GM12873 (cell line): ENCODE measurements at regions not wholly inside any gene's neighbourhood (a gene's known extent, or its start where the extent isn't known, plus 50 kb on each side); places are given as distances from the start of the nearest gene placed in this dataset.

Source experiments
- TF ChIP-seq, protein P1 (sequence below): IDR thresholded peaks from 2 replicates; pipeline ENCODE4 v1.5.1; 2012; ENCODE audit warnings: low read depth, mild to moderate bottlenecking, moderate library complexity, low read length, control low read depth; ENCODE audit not compliant: insufficient read depth; ENCODE audit errors: missing control alignments

DNA sequence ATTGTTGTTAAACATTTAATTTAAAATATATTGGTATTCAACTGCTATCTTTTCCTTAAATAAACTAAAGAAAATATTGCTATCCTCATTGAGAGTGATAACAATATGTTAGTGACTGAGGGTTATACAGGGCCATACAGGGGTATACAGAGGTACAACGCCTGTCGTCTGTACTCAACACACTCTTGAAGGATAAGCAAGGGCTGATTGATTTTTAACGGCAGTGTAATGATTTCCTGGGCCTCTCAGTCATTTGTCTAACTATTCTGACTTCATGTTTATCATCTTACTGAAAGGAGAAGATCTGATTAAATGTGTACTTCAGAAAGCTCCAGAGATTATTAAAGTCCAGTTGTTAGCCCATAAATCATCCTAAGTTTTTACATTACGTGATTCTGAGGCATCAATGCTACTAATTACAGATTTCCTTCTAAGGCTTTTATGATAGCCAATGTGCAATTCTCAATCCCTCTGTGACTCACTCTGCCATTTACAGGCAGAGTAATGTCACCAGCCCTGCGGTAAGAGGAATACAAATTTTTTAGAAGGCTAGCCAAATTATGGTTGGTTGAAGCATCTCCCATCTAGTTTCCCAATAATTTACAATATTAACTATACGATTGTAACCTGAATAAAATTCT, 893.0 kb upstream of the CHAC2 start:
- TF ChIP-seq, protein P1, sequence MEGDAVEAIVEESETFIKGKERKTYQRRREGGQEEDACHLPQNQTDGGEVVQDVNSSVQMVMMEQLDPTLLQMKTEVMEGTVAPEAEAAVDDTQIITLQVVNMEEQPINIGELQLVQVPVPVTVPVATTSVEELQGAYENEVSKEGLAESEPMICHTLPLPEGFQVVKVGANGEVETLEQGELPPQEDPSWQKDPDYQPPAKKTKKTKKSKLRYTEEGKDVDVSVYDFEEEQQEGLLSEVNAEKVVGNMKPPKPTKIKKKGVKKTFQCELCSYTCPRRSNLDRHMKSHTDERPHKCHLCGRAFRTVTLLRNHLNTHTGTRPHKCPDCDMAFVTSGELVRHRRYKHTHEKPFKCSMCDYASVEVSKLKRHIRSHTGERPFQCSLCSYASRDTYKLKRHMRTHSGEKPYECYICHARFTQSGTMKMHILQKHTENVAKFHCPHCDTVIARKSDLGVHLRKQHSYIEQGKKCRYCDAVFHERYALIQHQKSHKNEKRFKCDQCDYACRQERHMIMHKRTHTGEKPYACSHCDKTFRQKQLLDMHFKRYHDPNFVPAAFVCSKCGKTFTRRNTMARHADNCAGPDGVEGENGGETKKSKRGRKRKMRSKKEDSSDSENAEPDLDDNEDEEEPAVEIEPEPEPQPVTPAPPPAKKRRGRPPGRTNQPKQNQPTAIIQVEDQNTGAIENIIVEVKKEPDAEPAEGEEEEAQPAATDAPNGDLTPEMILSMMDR: no peak

DNA sequence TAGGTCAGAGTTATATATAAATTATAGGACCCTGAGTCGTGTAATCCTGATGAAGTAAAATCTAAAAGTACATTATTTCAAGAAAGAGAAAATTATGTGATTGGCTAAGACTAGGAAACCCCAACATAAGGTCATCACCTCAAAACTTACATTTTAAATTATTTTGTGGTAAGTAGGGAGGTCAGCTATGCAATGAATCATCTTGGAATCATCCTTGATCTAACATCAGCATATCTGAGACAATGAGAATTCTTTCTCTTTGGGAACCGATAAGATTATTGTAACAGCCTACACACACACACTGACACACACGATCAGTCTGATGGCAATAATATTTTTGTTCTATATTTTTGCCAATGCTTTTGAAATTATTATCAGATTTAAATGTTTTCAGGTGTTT, 904.8 kb upstream of the CHAC2 start:
- TF ChIP-seq, protein P1: no peak

DNA sequence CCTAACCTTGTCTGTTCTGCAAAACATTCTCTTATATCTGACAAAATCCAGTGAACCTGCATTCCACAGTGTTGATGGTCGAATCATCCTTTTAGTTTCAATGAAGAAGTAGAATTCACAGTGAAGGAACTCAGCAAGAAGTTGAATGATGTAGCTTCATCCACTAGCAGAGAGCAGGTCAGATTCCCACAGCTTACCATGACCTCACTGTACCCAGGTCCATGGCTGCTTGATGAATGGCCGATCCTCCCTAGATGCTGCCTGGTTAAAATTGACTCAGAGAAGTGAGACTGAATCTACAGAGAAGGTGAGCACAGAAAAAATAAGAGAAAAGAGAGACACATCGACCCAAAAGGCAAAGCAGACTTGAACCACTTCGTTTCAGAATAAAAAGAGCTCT, 906.0 kb upstream of the CHAC2 start:
- TF ChIP-seq, protein P1: no peak

DNA sequence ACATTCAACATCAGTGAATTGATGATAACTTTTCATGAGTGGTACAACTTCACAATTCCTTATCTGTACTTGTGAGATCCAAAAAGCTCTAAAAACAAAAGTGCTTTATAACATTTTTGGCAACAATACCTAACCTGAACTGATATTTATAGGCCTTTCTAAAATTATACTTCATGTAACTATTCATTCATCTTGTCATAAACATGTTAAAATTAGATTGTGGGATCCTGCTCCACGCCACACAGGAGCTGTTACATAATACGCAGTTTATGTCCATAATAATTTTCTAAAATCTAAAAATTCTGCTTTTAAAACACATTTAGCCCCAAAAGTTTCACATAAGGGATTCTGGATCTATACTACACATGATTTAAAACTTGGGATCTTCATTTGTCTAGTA, 908.5 kb upstream of the CHAC2 start:
- TF ChIP-seq, protein P1: no peak

DNA sequence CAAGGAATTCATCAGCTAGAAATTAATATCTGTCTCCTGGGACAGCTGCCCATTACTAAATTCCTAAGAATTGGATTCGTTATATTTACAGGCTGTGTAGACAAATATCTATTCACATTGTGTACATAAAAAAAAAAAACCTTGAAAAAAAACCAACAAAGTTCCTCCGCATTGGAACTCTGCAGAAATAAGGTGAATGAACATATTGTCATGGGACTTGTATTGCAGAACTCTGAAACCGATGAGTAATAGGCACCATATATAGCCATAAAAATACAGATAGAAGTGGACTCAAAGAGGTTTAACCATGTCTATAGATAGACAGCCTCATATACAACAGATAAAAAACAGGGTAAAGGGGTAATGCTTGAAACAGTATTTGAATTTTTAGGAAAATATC, 909.9 kb upstream of the CHAC2 start:
- TF ChIP-seq, protein P1: no peak

DNA sequence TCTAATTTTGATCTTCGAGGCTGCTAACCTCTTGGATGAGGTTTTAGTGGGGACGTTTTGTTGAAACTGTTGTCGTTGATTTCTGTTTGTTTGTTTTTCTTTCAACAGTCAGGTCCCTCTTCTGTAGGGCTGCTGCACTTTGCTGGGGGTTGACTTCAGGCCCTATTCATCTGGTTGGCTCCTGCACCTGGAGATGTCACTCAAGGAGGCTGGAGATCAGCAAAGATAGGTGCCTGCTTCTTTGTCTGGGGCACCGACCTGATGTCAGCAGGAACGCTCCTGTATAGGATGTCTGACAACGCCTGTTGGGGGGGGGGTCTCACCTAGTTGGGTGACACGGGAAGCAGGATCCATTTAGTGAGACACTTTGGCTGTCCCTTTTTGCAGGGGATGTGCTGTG, 915.6 kb upstream of the CHAC2 start:
- TF ChIP-seq, protein P1: no peak

DNA sequence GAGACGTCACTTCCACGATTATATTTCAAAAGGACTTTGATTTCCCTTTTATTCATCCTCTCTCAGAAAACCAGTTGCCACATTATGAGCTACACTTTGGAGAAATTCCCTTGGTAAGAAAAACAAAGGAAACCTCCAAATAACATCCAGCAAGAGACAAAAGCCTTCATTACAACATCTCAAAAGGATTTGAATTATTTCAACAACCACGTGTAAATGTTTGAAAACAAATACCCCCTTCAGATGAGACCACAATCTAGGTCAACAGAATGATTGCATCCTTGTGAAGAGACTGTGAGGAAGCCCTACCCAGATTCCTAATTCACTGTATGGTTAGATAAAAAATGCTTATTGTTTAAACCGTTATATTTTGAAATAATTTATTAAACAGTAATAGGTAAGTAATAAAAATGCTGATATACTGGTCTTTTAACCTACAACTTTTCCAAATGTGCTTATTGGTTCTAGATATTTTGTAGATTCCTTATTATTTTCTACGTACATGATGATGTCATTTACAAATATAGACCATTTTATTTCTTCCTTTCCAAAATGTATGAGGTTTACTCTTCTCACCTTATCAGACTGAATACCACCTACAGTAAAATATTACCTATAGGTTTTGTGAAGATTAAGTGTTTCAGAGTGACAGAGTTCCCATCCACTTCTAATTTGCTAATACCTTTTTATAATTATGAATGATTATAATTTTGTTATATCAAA, 922.7 kb upstream of the CHAC2 start:
- TF ChIP-seq, protein P1: no peak
